OCI-LY7 (cell line): ENCODE measurements at regions not wholly inside any gene's neighbourhood (a gene's known extent, or its start where the extent isn't known, plus 50 kb on each side); places are given as distances from the start of the nearest gene placed in this dataset.

ENCODE experiments used
- EZH2phosphoT487 ChIP-seq: fragments of 200-600 bp; sonication (generic); IDR thresholded peaks from 2 replicates; pipeline ENCODE4 v1.6.1; 2018; ENCODE audit warnings: low read depth, borderline replicate concordance, mild to moderate bottlenecking, mixed run types, antibody characterized with exemption, low read length, moderate library complexity, mixed read lengths
- TF ChIP-seq, protein P1 (sequence below): fragments of 200-600 bp; sonication (generic); conservative IDR thresholded peaks from 2 replicates; pipeline ENCODE4 v1.5.1; 2014; ENCODE audit warnings: mild to moderate bottlenecking, antibody characterized with exemption, low read length, moderate library complexity, mixed read lengths

DNA sequence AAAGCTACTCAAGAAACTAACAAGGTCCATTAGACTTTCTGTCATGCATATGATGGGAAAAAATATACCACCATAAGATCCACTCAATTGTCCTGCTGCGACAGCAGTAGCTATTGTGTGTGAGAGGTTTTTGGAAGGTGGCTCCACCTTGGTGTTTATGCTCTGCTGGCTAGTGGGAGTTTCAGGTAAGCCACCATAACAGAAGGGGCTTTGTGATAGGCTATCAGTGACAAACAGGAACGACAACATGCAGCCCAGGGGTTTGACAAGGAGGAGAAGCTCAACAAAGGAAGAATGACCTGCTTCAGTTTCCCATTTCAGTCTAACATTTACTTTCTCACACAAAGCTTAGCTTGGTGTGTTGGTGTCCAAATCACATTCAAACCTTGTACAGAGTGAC lies 182.6 kb downstream of the ATOH1 start:
- TF ChIP-seq, protein P1, sequence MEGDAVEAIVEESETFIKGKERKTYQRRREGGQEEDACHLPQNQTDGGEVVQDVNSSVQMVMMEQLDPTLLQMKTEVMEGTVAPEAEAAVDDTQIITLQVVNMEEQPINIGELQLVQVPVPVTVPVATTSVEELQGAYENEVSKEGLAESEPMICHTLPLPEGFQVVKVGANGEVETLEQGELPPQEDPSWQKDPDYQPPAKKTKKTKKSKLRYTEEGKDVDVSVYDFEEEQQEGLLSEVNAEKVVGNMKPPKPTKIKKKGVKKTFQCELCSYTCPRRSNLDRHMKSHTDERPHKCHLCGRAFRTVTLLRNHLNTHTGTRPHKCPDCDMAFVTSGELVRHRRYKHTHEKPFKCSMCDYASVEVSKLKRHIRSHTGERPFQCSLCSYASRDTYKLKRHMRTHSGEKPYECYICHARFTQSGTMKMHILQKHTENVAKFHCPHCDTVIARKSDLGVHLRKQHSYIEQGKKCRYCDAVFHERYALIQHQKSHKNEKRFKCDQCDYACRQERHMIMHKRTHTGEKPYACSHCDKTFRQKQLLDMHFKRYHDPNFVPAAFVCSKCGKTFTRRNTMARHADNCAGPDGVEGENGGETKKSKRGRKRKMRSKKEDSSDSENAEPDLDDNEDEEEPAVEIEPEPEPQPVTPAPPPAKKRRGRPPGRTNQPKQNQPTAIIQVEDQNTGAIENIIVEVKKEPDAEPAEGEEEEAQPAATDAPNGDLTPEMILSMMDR = no peak
- no peak for TF ChIP-seq EZH2phosphoT487
